ENCODE measurements at regions not wholly inside any gene's neighbourhood (a gene's known extent, or its start where the extent isn't known, plus 50 kb on each side); places are given as distances from the start of the nearest gene placed in this dataset.

DNA sequence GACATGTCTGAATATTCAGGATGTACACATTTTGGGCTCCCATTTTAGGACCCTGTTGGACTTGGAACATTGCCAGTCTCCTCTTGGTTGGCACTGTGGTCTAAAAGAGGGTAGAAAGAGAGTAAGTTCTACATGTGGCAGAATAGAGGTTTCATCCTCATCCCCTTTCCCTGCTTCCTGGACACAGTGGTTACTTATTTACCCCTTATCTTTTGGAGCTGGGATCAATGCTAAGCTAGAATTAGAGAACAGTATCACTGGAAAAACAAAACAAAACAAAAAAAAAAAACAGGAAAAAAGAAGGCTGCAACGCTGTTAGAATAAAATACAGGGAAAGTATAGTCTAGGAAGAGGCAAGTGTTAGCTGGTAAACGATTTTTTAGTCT is 790.6 kb downstream of the MAFB start:
- FAIRE-seq (no peak), DNase-seq (ENCODE audit: low spot score in 2 of 2) (no peak)

GRCh38 chr20:39897781-39898466 is 791.1 kb downstream of the MAFB start:
- no peak for DNase-seq (ENCODE audit: low spot score in 2 of 2)
- no peak for FAIRE-seq

DNA sequence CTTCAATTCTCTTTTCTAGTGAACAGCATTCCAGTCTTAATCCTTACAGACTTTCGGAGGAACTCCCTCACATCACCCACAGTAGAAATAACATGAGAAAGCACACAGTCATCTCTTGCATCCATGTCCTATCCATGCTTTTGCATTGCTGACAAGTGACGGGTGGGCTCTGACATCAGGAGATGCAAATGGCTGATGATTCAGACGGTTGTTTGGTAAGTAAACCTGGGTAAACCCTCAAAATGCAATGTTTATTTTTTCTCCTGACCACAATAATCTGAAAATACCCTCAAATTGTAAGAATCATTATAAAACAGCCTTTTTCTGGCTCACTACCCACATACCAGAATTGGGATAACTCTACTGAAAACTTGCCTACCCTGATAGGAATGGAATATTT is 792.0 kb downstream of the MAFB start:
- DNase-seq (ENCODE audit: low spot score in 2 of 2): no peak
- FAIRE-seq: no peak

- FAIRE-seq (no peak), DNase-seq (ENCODE audit: low spot score in 2 of 2) (no peak)
Measured at GRCh38 chr20:39894067-39894466, 795.0 kb downstream of the MAFB start.

- FAIRE-seq (no peak), DNase-seq (ENCODE audit: low spot score in 2 of 2) (no peak)
Measured at GRCh38 chr20:39893003-39893685, 795.9 kb downstream of the MAFB start.

GRCh38 chr20:39890697-39891096 is 798.3 kb downstream of the MAFB start:
- FAIRE-seq (no peak), DNase-seq (ENCODE audit: low spot score in 2 of 2) (no peak)

DNA sequence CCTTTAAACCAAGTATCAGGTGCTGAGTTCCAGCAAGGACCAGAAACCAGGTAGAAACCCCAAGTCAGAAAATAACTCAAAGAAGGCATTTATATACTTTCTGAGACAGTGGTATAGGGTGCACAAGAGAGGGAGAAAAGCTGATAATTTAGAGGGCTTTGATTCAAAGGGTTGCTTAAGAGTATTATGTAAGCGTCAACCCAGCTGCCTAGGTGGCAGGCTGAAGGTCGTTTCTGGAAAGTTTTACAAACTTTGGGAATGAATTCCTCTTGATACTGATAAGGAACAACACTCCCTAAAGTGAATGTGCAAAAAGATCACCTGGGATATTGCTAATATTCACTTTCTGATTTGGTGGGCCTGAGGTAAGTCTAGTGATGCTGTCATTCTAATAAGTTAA is 800.7 kb downstream of the MAFB start:
- FAIRE-seq: no peak
- no peak for DNase-seq (ENCODE audit: low spot score in 2 of 2)

- FAIRE-seq (no peak), DNase-seq (ENCODE audit: low spot score in 2 of 2) (no peak)
Measured at GRCh38 chr20:39886650-39887190, 802.3 kb downstream of the MAFB start.

GRCh38 chr20:39885975-39886649 is 802.9 kb downstream of the MAFB start:
- FAIRE-seq (no peak), DNase-seq (ENCODE audit: low spot score in 2 of 2) (no peak)

- FAIRE-seq (no peak), DNase-seq (ENCODE audit: low spot score in 2 of 2) (no peak)
Measured at GRCh38 chr20:39882806-39883205, 806.2 kb downstream of the MAFB start.

DNA sequence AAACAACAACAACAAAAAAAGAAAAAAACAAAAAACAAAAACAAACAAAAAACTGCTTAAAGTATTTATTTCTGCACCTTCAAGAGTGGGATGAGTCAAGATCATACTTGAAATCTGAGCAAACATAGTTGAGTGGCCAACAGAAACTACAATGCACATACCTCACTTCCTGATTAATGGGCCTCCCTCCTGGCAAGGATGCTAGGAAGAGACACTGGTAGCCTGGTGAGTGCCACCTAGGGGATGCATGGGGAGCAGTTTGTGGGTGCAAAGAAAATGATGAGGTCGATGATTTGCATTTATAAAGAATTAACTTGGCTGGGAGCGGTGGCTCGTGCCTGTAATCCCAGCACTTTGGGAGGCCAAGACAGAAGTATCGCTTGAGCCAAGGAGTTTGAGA is 808.1 kb downstream of the MAFB start:
- FAIRE-seq (no peak), DNase-seq (ENCODE audit: low spot score in 2 of 2) (no peak)

GRCh38 chr20:39879296-39879695 is 809.7 kb downstream of the MAFB start:
- no peak for DNase-seq (ENCODE audit: low spot score in 2 of 2)
- no peak for FAIRE-seq

DNA sequence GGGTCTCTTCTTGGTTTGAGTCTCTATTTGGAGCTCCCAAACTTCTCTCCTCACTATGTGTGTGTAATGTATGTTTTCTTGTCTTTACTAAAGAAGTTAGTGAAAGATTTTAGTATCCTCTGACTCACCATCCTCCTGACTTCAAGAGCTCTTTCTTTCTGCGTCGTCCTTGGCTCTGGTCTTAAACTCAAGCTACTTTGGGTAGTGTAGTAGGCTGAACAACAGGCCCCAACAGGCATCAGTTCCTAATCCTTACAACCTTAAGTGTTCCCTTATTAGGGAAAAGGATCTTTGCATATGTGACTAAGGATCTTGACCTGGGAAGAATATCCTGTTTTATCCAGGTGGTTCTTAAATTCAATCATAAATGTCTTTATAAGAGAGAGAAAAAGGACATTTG is 810.2 kb downstream of the MAFB start:
- FAIRE-seq (no peak), DNase-seq (ENCODE audit: low spot score in 2 of 2) (no peak)

DNA sequence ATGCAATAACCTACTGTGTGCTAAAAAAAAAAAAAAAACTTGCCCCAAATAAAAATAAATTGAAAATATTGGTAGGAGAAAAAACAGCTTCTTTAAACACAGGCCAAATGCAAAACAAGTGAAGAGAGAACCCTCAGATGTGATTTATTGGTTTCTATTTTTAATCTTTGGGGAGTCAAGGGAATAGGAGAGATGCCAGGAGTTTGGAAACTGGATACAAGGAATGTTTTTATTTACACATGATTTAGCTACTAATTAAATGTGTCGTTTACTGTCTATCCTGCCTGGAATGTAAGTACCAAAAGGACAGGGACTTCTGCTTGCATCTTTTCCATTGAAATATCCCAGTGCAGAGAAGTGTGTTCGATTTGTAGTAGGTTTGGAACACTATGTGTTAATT is 810.7 kb downstream of the MAFB start:
- no peak for FAIRE-seq
- DNase-seq (ENCODE audit: low spot score in 2 of 2): no peak

DNA sequence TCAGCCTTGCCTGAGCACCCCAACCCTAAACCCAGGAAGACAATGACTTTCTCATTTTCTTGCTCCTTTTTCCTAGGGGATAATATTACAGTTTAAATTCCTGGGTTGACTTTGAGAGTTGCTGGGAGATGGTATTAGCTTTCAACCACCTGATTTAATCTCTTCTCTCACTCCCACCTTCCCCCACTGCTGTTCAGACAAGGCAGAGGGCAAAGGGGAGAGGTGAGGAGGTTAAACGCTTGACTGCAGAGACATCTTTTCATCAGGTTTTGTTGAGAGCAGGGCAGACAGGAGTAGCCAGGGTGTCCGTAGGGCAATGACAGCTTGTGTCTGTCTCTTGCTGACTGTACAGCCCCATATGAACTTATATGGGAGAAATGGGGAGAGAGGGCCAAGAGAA is 811.2 kb downstream of the MAFB start:
- FAIRE-seq (no peak), DNase-seq (ENCODE audit: low spot score in 2 of 2) (no peak)

- DNase-seq (ENCODE audit: low spot score in 2 of 2): no peak
- FAIRE-seq: no peak
Measured at GRCh38 chr20:39876976-39877635, 811.9 kb downstream of the MAFB start.

DNA sequence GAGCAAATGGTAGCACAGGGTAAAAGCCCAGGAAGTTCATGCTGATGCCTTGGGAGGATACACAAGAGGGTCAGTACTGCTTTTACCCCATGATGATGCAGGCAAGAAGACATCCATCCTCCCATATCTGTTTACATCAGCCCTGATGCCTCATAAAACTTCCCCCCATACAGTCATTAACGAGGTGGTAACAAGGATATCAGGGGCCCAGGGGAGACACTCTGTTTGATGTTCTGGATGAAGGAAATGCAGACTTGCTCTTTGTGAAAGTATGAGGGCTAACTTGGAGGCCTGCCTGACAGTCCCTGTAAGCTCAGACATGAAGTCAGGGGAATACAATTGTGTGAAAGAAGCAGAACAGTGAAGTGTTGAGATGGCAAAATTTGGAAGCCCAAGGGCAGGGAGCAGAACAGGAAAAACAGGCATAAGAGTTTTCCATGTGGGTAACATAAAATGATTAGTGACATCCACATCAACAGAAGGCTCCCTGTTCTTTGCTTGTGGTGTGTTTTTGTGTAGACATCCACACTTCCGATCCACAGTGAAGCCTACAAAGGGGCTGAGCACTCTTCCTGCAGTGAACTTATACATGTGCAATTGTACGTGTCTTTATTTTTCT is 813.4 kb downstream of the MAFB start:
- no peak for FAIRE-seq

GRCh38 chr20:39874049-39874893 is 814.8 kb downstream of the MAFB start:
- DNase-seq (ENCODE audit: low spot score in 2 of 2) (peak in 1 of 2 donors; percentile 15), FAIRE-seq (no peak)

More for the DNA sequence above, 813.4 kb downstream of the MAFB start:
- no peak for DNase-seq (ENCODE audit: low spot score in 2 of 2)

GRCh38 chr20:39873286-39873685 is 815.8 kb downstream of the MAFB start:
- FAIRE-seq (no peak), DNase-seq (ENCODE audit: low spot score in 2 of 2) (no peak)

DNA sequence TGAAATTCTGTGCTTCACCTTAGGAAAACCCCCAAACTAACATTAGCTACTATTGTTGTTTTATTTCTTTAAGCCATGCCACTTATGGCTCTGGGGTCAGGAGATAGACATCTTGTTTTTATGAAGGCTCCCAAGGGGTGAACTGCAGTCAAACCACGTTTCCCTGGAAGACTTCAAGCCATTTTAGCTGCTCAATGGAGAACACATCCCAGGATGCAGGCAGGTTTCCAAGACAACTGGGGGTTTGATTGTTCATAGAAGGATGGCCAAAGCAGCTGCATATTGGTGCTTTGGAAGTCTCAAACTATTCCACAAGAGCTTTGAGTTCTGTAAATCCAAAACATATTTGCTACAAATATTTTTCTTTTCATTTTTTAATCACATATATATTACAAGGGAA is 818.0 kb downstream of the MAFB start:
- no peak for DNase-seq (ENCODE audit: low spot score in 2 of 2)
- no peak for FAIRE-seq
